GM21390 (cell line): ENCODE measurements at regions not wholly inside any gene's neighbourhood (a gene's known extent, or its start where the extent isn't known, plus 50 kb on each side); places are given as distances from the start of the nearest gene placed in this dataset.

ENCODE experiments used
- ATAC-seq: cut with Tn5 transposase; IDR thresholded peaks from one replicate; pipeline ENCODE4 v1.9.1; 2021; ENCODE audit not compliant: unreplicated experiment

DNA sequence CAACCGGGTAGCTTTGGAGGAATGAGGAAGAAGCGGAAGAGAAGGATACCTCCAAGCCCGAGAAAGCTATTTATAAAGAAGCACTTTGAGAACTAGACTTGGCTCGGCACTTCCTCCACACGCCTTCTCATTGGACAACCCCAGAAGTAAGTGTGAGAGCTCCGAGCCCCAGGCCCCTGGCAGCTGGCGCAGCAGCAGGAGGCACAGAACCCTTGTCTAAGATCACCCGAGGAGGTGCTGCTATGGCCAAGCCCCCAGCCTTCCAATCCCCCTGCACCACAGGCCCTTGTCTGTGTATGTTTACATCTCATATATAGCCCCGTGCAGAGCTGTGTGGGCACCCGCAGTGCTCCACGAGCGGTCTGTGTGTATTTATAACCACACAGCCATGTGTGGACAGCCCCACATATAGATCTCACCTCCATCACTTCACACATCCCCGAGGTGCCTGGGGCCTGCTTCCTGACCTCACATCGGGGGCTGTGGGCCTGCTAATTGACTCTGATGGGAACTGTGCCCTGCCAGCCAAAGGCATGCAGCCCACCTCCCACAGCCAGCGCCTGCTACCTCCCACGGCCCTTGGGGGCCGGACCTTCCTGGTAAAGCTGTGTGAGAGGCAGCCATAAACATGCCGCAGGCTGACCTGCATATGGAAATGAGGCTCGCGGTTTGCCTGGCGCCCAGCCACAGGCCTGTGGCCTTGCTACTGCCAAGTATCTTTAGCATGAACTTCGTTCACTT is 96.1 kb downstream of the C17orf67 start:
- ATAC-seq, result no peak

DNA sequence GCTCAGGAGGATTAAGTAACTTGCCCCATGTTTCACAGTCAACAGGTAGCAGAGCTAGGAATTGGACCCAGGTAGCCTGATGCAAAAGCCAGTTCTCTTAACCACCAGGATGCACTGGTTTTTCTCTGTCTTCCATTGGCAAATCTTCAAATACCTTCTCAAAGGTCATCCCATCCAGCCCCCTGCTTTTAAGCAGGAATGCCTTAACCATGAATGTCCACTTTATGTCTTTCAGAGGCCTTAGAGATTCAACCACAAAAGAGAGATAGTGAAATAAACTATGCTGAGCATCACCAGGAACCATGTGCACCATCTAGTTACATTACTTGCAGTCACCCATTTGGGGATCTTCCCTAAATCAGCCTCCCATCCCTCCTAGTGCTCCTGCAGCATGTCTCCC is 94.3 kb downstream of the C17orf67 start:
- ATAC-seq, result no peak

DNA sequence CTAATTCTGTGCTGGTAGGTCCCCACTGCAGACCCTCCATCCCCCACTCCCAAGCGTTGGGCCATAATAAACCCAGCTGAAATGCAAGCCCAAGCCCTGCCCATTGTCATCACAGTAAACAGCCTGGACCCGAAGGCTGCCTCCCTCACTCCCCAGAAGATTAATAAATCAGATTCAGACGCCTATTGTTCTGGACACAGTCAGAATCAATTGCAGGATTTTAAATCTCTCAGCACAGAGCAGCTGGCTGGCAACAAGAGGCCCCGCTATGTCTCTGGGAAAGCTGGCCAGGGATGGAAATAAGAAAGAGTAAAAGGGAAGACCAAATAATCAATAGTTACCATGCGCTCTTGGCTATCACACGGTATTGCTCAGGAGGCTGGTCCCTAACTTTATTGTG is 93.9 kb downstream of the C17orf67 start:
- no peak for ATAC-seq

DNA sequence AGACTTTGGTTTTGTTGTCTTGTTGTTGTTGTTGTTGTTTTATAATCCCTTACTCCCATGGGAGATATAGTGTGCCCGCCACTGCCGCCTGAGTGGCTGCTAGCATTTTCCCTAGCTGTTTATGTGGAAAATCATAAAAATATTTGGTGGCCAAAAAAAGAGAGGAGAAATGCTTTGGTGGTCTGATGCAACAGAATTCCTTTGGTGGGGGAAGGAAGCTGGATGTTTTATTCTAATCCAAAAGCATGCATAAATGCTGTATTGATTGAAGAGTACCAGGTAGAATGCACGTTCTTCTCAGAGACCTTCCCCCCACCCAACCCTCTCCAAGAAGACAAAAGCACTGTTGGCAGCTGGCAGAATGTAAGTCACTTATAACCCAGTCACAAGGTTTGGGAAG is 93.2 kb downstream of the C17orf67 start:
- ATAC-seq, result no peak
